IMR-90 (cell line): ENCODE measurements at regions not wholly inside any gene's neighbourhood (a gene's known extent, or its start where the extent isn't known, plus 50 kb on each side); places are given as distances from the start of the nearest gene placed in this dataset.

Experiments used
- ATAC-seq: fragments of 200-7000 bp; cut with Tn5 transposase; 2 replicates; pipeline ENCODE4 v1.9.1; 2020; ENCODE audit warnings: low read depth, mild to moderate bottlenecking, moderate library complexity
- BruUV-seq: library from RNA; stranded (reverse); fragments of 400-500 nt; replicated peaks from 2 replicates; lab custom pipeline; 2021; lab: Mats Ljungman, UMichigan
- CTCF ChIA-PET: fragments of 300-600 bp; formaldehyde crosslinking; extraction: SDS; loops from one replicate; lab custom pipeline; 2021; ENCODE audit warnings: antibody characterized with exemption; lab: Yijun Ruan, JAX
- POLR2A ChIA-PET: fragments of 300-600 bp; sonication (Branson Sonifier 250); formaldehyde crosslinking; loops from one replicate; lab custom pipeline; 2022; ENCODE audit warnings: antibody characterized with exemption; ENCODE audit not compliant: unreplicated experiment; lab: Charles Lee
- DNase-seq: peaks from one replicate; pipeline ENCODE4 v3.0.0; 2013
- H2AFZ ChIP-seq: replicated peaks from 2 replicates; pipeline ENCODE3; 2013; ENCODE audit warnings: low read length, mild to moderate bottlenecking; ENCODE audit not compliant: poor library complexity
- H2AK5ac ChIP-seq: 2 replicates; pipeline ENCODE4 v1.6.1; 2013; ENCODE audit warnings: low read depth, low read length, inconsistent platforms
- H2AK9ac ChIP-seq: replicated peaks from 2 replicates; pipeline ENCODE3; 2013; ENCODE audit warnings: mild to moderate bottlenecking, low read depth, low read length, moderate library complexity; ENCODE audit not compliant: poor library complexity
- H2BK120ac ChIP-seq: 2 replicates; pipeline ENCODE4 v1.6.1; 2013; ENCODE audit warnings: low read depth, low read length, inconsistent platforms
- H2BK15ac ChIP-seq: 3 replicates; pipeline ENCODE4 v1.6.1; 2013; ENCODE audit warnings: low read depth, low read length, inconsistent platforms
- H2BK20ac ChIP-seq: 2 replicates; pipeline ENCODE4 v1.6.1; 2013; ENCODE audit warnings: low read depth, mild to moderate bottlenecking, inconsistent platforms, low read length, moderate library complexity
- H2BK5ac ChIP-seq: 2 replicates; pipeline ENCODE4 v1.6.1; 2013; ENCODE audit warnings: mild to moderate bottlenecking, low read depth, low read length, inconsistent platforms; ENCODE audit not compliant: poor library complexity, severe bottlenecking
- H3K14ac ChIP-seq: replicated peaks from 2 replicates; pipeline ENCODE4 v1.6.1; 2013; ENCODE audit warnings: low read depth, low read length, inconsistent platforms
- H3K18ac ChIP-seq: 2 replicates; pipeline ENCODE4 v1.6.1; 2013; ENCODE audit warnings: low read depth, low read length, control low read depth
- H3K23ac ChIP-seq: 2 replicates; pipeline ENCODE4 v1.6.1; 2013; ENCODE audit warnings: low read depth, low read length, inconsistent platforms
- H3K27ac ChIP-seq: 2 replicates; pipeline ENCODE4 v1.5.1; 2013; ENCODE audit warnings: mild to moderate bottlenecking, control low read depth, low read length; ENCODE audit not compliant: insufficient read depth
- H3K27me3 ChIP-seq: 2 replicates; pipeline ENCODE4 v1.6.1; 2013; ENCODE audit warnings: low read length; ENCODE audit not compliant: control insufficient read depth, insufficient read depth
- H3K36me3 ChIP-seq: 2 replicates; pipeline ENCODE4 v1.6.1; 2013; ENCODE audit warnings: low read length, mixed read lengths; ENCODE audit not compliant: control insufficient read depth, insufficient read depth
- H3K4ac ChIP-seq: 2 replicates; pipeline ENCODE4 v1.6.1; 2013; ENCODE audit warnings: low read depth, low read length, inconsistent platforms
- H3K4me1 ChIP-seq: 2 replicates; pipeline ENCODE4 v1.6.1; 2013; ENCODE audit warnings: low read length, mixed read lengths; ENCODE audit not compliant: control insufficient read depth, insufficient read depth
- H3K4me2 ChIP-seq: 2 replicates; pipeline ENCODE4 v1.6.1; 2013; ENCODE audit warnings: low read depth, mild to moderate bottlenecking, control low read depth, low read length, moderate library complexity
- H3K4me3 ChIP-seq: 2 replicates; pipeline ENCODE4 v1.5.1; 2013; ENCODE audit warnings: low read depth, mild to moderate bottlenecking, control low read depth, low read length, moderate library complexity; ENCODE audit not compliant: insufficient read depth
- H3K56ac ChIP-seq: 2 replicates; pipeline ENCODE4 v1.6.1; 2013; ENCODE audit warnings: low read length, inconsistent platforms; ENCODE audit not compliant: insufficient read depth; ENCODE audit errors: extremely low read depth
- H3K79me1 ChIP-seq, 2 experiments: 2 replicates each; pipeline ENCODE4 v1.6.1; 2013; ENCODE audit warnings: low read length in 2 of 2, inconsistent platforms in 1 of 2, low read depth in 1 of 2
- H3K9ac ChIP-seq: 2 replicates; pipeline ENCODE4 v1.6.1; 2013; ENCODE audit warnings: low read depth, low read length, control low read depth
- H3K9me1 ChIP-seq: 2 replicates; pipeline ENCODE4 v1.6.1; 2013; ENCODE audit warnings: low read length, inconsistent platforms; ENCODE audit not compliant: insufficient read depth
- H3K9me3 ChIP-seq: 2 replicates; pipeline ENCODE4 v1.6.1; 2013; ENCODE audit warnings: low read length; ENCODE audit not compliant: control insufficient read depth, insufficient read depth
- H4K20me1 ChIP-seq: 2 replicates; pipeline ENCODE4 v1.6.1; 2013; ENCODE audit warnings: low read length, inconsistent platforms; ENCODE audit not compliant: insufficient read depth
- H4K5ac ChIP-seq: 2 replicates; pipeline ENCODE4 v1.6.1; 2013; ENCODE audit warnings: mild to moderate bottlenecking, low read depth, low read length, control low read depth
- H4K8ac ChIP-seq, 2 experiments: 2 replicates each; pipeline ENCODE4 v1.6.1; 2013; ENCODE audit warnings: low read depth in 2 of 2, low read length in 2 of 2, control low read depth in 1 of 2, inconsistent platforms in 1 of 2
- H4K91ac ChIP-seq: 2 replicates; pipeline ENCODE4 v1.6.1; 2013; ENCODE audit warnings: low read depth, low read length, inconsistent platforms; ENCODE audit not compliant: insufficient read depth
- BHLHE40 ChIP-seq: fragments of 150-350 bp; IDR thresholded peaks from 2 replicates; pipeline ENCODE4 v1.6.1; 2016; ENCODE audit warnings: mild to moderate bottlenecking, low read depth, low read length
- CEBPB ChIP-seq: IDR thresholded peaks from 2 replicates; pipeline ENCODE4 v1.6.1; 2012; ENCODE audit warnings: low read depth, low read length, improper control_type of control experiment
- CHD1 ChIP-seq: IDR thresholded peaks from 2 replicates; pipeline ENCODE4 v1.6.1; 2012; ENCODE audit warnings: low read depth, low read length, improper control_type of control experiment
- FOS ChIP-seq: fragments of 150-350 bp; IDR thresholded peaks from 2 replicates; pipeline ENCODE4 v1.6.1; 2016; ENCODE audit warnings: low read depth, low read length
- MAFK ChIP-seq: IDR thresholded peaks from 2 replicates; pipeline ENCODE4 v1.6.1; 2012; ENCODE audit warnings: low read depth, low read length, improper control_type of control experiment
- MAZ ChIP-seq: IDR thresholded peaks from 2 replicates; pipeline ENCODE4 v1.6.1; 2012; ENCODE audit warnings: low read depth, mild to moderate bottlenecking, low read length, improper control_type of control experiment, moderate library complexity, borderline replicate concordance
- MXI1 ChIP-seq: IDR thresholded peaks from 2 replicates; pipeline ENCODE4 v1.6.1; 2012; ENCODE audit warnings: low read depth, mild to moderate bottlenecking, low read length, moderate library complexity, borderline replicate concordance
- NFE2L2 ChIP-seq: fragments of 150-350 bp; IDR thresholded peaks from 2 replicates; pipeline ENCODE4 v1.6.1; 2016; ENCODE audit warnings: low read depth, mild to moderate bottlenecking, low read length
- POLR2A ChIP-seq: IDR thresholded peaks from 2 replicates; pipeline ENCODE4 v1.6.1; 2012; ENCODE audit warnings: mild to moderate bottlenecking, low read depth, low read length
- RAD21 ChIP-seq: IDR thresholded peaks from 2 replicates; pipeline ENCODE4 v1.6.1; 2012; ENCODE audit warnings: low read length, improper control_type of control experiment
- RCOR1 ChIP-seq: IDR thresholded peaks from 2 replicates; pipeline ENCODE4 v1.6.1; 2012; ENCODE audit warnings: mild to moderate bottlenecking, low read length, improper control_type of control experiment; ENCODE audit not compliant: insufficient replicate concordance
- RFX5 ChIP-seq: IDR thresholded peaks from 2 replicates; pipeline ENCODE4 v1.8.0; 2012; ENCODE audit warnings: low read depth, mild to moderate bottlenecking, low read length, moderate library complexity
- SMC3 ChIP-seq: fragments of 150-350 bp; IDR thresholded peaks from 2 replicates; pipeline ENCODE4 v1.6.1; 2016; ENCODE audit warnings: low read depth, mild to moderate bottlenecking, antibody characterized with exemption, low read length, moderate library complexity
- WGBS, 2 experiments: methylation state at CpG; one replicate each; pipeline versions ENCODE4 v1.1.5 to v1.1.7; 2013; ENCODE audit warnings: missing lambda C conversion rate in 2 of 2; ENCODE audit not compliant: insufficient read length in 1 of 2; ENCODE audit errors: extremely low coverage in 2 of 2; 5-methylcytosine and 5-hydroxymethylcytosine counted together
- dilution Hi-C: fragments of 300-500 bp; cut with HindIII; formaldehyde crosslinking; loops from one replicate; pipeline ENCODE4 v1.14.3; 2018; ENCODE audit warnings: low sequenced_read_pairs; ENCODE audit not compliant: unreplicated experiment
- in situ Hi-C: fragments of 300-500 bp; cut with MboI; formaldehyde crosslinking; loops from 3 replicates; pipeline ENCODE4 v1.14.3; 2019; ENCODE audit warnings: low sequenced_read_pairs, inconsistent platforms, mixed read lengths
- intact Hi-C: fragments of 100-400 bp; cut with micrococcal nuclease; formaldehyde crosslinking; loops from 2 replicates; pipeline ENCODE4 v1.10.0; 2022
- TF ChIP-seq, protein P1 (sequence below): fragments of 150-350 bp; IDR thresholded peaks from 2 replicates; pipeline ENCODE4 v1.6.1; 2016; ENCODE audit warnings: low read depth, mild to moderate bottlenecking, low read length, moderate library complexity, borderline replicate concordance
- TF ChIP-seq, protein P2 (sequence below): conservative IDR thresholded peaks from 2 replicates; pipeline ENCODE4 v1.5.1; 2012; ENCODE audit warnings: mild to moderate bottlenecking, low read depth, low read length, improper control_type of control experiment
- TF ChIP-seq, protein P3 (sequence below): fragments of 150-350 bp; IDR thresholded peaks from 2 replicates; pipeline ENCODE4 v1.6.1; 2017; ENCODE audit warnings: mild to moderate bottlenecking, antibody characterized with exemption, low read length, low read depth

DNA sequence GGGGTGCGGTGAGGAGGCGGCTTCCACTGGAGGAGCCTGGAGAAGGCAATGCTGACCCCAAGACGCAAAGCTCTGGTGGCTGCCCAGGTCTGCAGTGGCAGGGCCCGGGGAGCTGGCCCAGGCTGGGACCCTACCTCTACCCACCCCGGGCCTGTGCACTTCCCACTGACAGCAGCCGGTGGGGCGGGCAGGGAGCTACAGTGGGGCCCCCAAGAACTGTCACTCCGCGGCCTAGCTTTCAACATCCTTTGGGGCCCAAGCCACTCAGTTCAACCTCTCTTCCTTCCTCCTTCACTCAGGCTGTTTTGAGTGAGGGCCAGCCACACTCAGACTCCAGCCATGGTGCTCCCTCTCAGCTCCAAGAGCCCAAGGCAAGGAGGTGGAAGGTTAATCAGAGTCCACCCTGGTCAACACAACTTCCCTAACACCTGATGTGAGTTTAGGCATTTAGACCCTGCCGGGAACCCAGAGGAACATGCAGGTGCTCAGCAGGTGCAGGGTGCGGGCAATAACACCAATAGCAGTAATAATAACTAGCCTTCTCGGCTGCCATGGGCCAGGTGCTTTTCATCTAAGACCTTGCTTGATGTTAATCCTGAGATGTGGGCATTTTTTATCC, 93.6 kb downstream of the ZFP36L2 start:
- Histone ChIP-seq H4K8ac (no peak overlapping the region), H3K4ac (no peak overlapping the region), H3K9me3 (no peaks in the 10 kb centered on the region), H3K4me2 (no peak overlapping the region), H3K27me3 (no peaks in the 10 kb centered on the region), H3K79me1 (no peaks in the 10 kb centered on the region; a peak in 1 of 4 replicates), H3K18ac (no peak overlapping the region), H2BK15ac (no peak overlapping the region), H2AFZ (no peak overlapping the region), H2AK9ac (no peak overlapping the region), H3K4me3 (no peak overlapping the region), H3K9me1 (peaks cover 8% of the 10 kb centered on the region; the same call in 1 of the 2 replicates), H4K91ac (no peak overlapping the region), H3K23ac (no peak overlapping the region), H3K36me3 (no peaks in the 10 kb centered on the region), H4K20me1 (no peaks in the 10 kb centered on the region), H4K5ac (no peak overlapping the region), H2BK5ac (no peak overlapping the region), H2BK20ac (no peak overlapping the region), H3K27ac (no peak overlapping the region), H2BK120ac (no peak overlapping the region), H3K4me1 (peaks cover 16% of the 10 kb centered on the region), H2AK5ac (no peak overlapping the region; the same call in 1 of the 2 replicates), H3K14ac (no peak overlapping the region), H3K9ac (no peak overlapping the region), H3K56ac (no peak overlapping the region)
- ChIA-PET POLR2A (no interaction called here), CTCF (no interaction called here)
- dilution Hi-C loops (no loop called here), intact Hi-C loops (no loop called here), in situ Hi-C loops (no loop called here)
- WGBS, 2 experiments = no CpG with 5 or more reads among the region's 12 CpGs
- BruUV-seq = no TSS peak
- TF ChIP-seq RFX5 = no peak
- TF ChIP-seq MAZ = no peak
- TF ChIP-seq RAD21 = no peak
- no peak for TF ChIP-seq BHLHE40
- TF ChIP-seq, protein P1, sequence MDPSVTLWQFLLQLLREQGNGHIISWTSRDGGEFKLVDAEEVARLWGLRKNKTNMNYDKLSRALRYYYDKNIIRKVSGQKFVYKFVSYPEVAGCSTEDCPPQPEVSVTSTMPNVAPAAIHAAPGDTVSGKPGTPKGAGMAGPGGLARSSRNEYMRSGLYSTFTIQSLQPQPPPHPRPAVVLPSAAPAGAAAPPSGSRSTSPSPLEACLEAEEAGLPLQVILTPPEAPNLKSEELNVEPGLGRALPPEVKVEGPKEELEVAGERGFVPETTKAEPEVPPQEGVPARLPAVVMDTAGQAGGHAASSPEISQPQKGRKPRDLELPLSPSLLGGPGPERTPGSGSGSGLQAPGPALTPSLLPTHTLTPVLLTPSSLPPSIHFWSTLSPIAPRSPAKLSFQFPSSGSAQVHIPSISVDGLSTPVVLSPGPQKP = no peak
- no peak for TF ChIP-seq CEBPB
- TF ChIP-seq MXI1 = no peak
- TF ChIP-seq, protein P2, sequence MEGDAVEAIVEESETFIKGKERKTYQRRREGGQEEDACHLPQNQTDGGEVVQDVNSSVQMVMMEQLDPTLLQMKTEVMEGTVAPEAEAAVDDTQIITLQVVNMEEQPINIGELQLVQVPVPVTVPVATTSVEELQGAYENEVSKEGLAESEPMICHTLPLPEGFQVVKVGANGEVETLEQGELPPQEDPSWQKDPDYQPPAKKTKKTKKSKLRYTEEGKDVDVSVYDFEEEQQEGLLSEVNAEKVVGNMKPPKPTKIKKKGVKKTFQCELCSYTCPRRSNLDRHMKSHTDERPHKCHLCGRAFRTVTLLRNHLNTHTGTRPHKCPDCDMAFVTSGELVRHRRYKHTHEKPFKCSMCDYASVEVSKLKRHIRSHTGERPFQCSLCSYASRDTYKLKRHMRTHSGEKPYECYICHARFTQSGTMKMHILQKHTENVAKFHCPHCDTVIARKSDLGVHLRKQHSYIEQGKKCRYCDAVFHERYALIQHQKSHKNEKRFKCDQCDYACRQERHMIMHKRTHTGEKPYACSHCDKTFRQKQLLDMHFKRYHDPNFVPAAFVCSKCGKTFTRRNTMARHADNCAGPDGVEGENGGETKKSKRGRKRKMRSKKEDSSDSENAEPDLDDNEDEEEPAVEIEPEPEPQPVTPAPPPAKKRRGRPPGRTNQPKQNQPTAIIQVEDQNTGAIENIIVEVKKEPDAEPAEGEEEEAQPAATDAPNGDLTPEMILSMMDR = no peak
- TF ChIP-seq SMC3 = no peak
- no peak for TF ChIP-seq FOS
- TF ChIP-seq POLR2A = no peak
- no peak for TF ChIP-seq CHD1
- TF ChIP-seq, protein P3, sequence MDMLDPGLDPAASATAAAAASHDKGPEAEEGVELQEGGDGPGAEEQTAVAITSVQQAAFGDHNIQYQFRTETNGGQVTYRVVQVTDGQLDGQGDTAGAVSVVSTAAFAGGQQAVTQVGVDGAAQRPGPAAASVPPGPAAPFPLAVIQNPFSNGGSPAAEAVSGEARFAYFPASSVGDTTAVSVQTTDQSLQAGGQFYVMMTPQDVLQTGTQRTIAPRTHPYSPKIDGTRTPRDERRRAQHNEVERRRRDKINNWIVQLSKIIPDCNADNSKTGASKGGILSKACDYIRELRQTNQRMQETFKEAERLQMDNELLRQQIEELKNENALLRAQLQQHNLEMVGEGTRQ = no peak
- TF ChIP-seq NFE2L2 = no peak
- TF ChIP-seq RCOR1 = no peak
- no peak for TF ChIP-seq MAFK
- DNase-seq (no peak), ATAC-seq (no peak)
